ENCODE measurements at regions not wholly inside any gene's neighbourhood (a gene's known extent, or its start where the extent isn't known, plus 50 kb on each side); places are given as distances from the start of the nearest gene placed in this dataset.

DNA sequence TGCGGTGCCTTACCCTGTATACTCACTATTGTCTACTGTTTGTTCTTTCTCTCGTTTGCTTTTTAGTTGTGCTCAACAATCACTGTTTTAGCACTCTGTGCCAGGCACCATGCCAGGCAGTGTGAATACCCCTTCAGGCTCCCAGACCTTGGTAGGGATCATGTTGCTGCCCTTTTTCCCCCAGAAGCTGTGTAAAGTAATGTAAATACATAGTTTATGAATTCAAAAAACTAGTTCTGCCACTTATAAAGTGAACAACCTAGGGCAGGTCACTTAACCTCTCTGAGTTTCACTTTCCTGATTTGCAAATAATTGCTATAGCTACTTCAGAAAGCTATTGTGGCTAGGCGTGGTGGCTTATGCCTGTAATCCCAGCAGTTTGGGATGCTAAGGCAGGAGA is 81.0 kb upstream of the CTSC start:
- TF ChIP-seq, protein P1, sequence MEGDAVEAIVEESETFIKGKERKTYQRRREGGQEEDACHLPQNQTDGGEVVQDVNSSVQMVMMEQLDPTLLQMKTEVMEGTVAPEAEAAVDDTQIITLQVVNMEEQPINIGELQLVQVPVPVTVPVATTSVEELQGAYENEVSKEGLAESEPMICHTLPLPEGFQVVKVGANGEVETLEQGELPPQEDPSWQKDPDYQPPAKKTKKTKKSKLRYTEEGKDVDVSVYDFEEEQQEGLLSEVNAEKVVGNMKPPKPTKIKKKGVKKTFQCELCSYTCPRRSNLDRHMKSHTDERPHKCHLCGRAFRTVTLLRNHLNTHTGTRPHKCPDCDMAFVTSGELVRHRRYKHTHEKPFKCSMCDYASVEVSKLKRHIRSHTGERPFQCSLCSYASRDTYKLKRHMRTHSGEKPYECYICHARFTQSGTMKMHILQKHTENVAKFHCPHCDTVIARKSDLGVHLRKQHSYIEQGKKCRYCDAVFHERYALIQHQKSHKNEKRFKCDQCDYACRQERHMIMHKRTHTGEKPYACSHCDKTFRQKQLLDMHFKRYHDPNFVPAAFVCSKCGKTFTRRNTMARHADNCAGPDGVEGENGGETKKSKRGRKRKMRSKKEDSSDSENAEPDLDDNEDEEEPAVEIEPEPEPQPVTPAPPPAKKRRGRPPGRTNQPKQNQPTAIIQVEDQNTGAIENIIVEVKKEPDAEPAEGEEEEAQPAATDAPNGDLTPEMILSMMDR (IDR thresholded peaks at IDR 0.05 in 2 of 3, conservative IDR thresholded peaks at IDR 0.05 in 1 of 3; ENCODE audit: borderline replicate concordance in 1 of 3, insufficient read depth in 1 of 3, low read depth in 2 of 3, low read length in 2 of 3) = no peak
- TF ChIP-seq ZFX (IDR thresholded peaks at IDR 0.05) (no peak), POLR2AphosphoS5 (IDR thresholded peaks at IDR 0.05; ENCODE audit: low read depth, low read length) (no peak), POLR2A (IDR thresholded peaks at IDR 0.05; ENCODE audit: borderline replicate concordance, extremely low read depth, insufficient read depth, insufficient read length) (no peak)

Measured in HCT116 (cell line).